NCI-H1436 treated with DMSO at 0.1 percent for 48 hours (cell line): ENCODE measurements at regions not wholly inside any gene's neighbourhood (a gene's known extent, or its start where the extent isn't known, plus 50 kb on each side); places are given as distances from the start of the nearest gene placed in this dataset.

Experiments used
- DNase-seq: peaks from one replicate; lab custom pipeline; 2025; lab: John Stamatoyannopoulos, UW

DNA sequence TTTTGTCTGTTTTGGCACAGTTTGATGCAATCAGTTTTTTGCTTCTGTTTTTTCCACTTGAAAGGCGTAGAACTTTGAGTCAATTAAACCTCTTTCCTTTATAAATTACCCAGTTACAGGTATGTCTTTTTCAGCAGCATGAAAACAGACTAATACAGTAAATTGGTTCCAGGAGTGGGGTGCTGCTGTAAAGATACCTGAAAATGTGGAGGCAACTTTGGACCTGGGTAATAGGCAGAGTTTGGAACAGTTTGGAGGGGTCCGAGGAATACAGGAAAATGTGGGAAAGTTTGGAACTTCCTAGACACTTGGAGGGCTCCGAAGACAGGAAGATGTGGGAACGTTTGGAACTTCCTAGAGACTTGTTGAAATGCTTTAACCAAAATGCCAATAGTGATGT lies 2022.2 kb downstream of the MAT2B start:
- DNase-seq: no peak

DNA sequence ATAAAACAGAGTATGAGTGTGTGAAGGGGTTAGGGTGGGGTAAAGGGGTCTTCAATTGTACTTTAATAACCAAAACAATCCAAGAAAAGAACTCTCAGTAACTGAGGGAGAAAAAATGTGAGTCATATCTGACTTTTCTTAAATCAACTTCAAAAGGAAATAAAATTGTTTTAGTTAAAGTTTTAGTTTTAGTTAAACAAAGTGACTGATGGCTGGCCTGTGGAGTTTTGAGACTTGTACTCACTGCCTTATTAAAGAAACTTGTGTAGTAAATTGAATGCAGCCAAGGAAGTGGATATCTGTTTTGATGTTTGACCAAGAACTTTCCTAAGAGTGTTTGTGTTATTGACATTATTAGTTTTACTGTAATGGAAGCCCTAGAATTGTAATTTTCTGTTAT lies 2032.6 kb downstream of the MAT2B start:
- DNase-seq: no peak

- no peak for DNase-seq
Measured at GRCh38 chr5:165559645-165560044, 2054.2 kb downstream of the MAT2B start.

GRCh38 chr5:165560648-165561047 lies 2055.2 kb downstream of the MAT2B start:
- no peak for DNase-seq

DNA sequence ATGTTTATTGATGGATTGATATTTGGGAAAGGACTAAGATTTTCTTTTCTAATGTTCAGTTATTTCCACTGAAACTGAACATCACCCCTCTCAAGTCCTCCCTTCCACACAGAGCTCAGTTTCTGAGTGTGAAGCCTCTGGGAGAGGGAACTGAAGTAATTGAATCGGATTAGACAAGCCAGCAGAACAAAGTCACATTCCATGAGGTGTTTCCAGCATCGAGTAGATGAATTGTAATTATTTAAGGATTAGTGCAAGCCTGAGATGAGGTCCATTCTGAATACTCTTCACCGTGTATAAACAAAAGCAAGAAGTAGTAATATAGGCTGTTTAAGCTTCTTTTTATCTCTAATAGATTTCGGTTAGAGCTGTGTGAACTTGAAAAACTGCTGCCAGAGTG lies 2060.5 kb downstream of the MAT2B start:
- no peak for DNase-seq

- no peak for DNase-seq
Measured at GRCh38 chr5:165569551-165569950, 2064.1 kb downstream of the MAT2B start.

DNA sequence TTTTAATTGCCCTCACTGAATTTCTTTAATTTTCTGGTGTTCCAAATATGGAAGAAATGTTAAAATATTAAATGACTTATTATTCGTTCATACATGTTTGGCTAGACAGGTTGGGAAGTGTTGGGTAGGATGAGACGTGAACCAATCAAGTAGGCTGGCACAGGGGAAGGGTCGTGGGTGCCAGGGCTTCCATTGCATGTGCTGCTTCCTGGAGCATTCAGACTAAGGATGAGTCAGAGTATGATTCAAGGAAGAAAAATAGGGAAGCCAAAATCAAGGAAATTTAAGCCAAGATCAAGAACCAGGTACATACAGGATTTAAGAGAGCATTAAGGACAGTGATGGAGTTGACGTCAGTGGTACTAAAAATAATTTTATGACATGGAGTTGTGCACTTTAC lies 2068.0 kb downstream of the MAT2B start:
- no peak for DNase-seq

DNA sequence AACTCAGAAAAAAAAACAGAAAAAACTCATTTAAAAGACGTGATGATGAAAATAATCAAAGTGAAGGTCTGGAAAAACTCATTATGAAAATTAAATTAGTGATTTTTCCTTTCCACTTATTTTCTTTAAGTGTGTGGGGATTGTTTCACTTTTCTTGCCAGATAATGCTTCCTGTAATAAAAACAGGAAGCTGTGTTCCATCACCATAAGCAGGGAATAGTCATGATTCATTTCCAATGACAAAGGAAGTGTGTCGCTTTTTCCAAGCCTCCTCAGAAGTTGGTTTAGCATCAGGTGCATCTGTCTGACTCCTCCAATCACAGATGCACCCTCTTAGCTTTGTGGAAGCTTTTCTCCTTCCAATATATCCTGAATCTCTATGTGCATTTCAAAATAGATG lies 2068.7 kb downstream of the MAT2B start:
- no peak for DNase-seq

GRCh38 chr5:165576678-165577275 lies 2071.4 kb downstream of the MAT2B start:
- no peak for DNase-seq

DNA sequence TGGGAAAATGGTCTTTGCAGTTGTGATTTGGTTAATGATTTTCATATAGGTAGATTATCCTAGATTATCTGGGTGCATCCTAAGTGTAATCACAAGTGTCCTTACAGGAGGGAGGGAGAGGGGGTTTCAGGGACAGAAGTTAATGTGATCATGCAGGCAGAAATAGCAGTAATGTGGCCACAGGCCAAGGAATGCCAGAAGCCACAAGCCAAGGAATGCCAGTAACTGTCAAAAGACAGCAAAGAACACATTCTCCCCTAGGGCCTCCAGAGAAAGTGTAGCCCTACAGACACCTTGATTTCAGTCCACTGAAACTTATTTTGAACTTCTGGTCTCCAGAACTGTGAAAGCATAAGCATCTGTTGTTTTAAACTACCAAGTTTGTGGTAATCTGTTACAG lies 2074.5 kb downstream of the MAT2B start:
- DNase-seq: no peak

GRCh38 chr5:165594693-165595092 lies 2089.3 kb downstream of the MAT2B start:
- no peak for DNase-seq

- no peak for DNase-seq
Measured at GRCh38 chr5:165602529-165602928, 2097.1 kb downstream of the MAT2B start.

- no peak for DNase-seq
Measured at GRCh38 chr5:165607026-165607425, 2101.6 kb downstream of the MAT2B start.

- no peak for DNase-seq
Measured at GRCh38 chr5:165609871-165610270, 2104.5 kb downstream of the MAT2B start.

GRCh38 chr5:165616490-165617405 lies 2111.3 kb downstream of the MAT2B start:
- DNase-seq: no peak

- DNase-seq: no peak
Measured at GRCh38 chr5:165617491-165617890, 2112.1 kb downstream of the MAT2B start.

- no peak for DNase-seq
Measured at GRCh38 chr5:165620394-165620793, 2115.0 kb downstream of the MAT2B start.

GRCh38 chr5:165622864-165623536 lies 2117.6 kb downstream of the MAT2B start:
- no peak for DNase-seq

- DNase-seq: no peak
Measured at GRCh38 chr5:165624166-165624946, 2118.9 kb downstream of the MAT2B start.

GRCh38 chr5:165626161-165626560 lies 2120.7 kb downstream of the MAT2B start:
- DNase-seq: no peak

GRCh38 chr5:165627548-165628170 lies 2122.2 kb downstream of the MAT2B start:
- no peak for DNase-seq
